WTC11 (cell line): ENCODE measurements at regions not wholly inside any gene's neighbourhood (a gene's known extent, or its start where the extent isn't known, plus 50 kb on each side); places are given as distances from the start of the nearest gene placed in this dataset.

ENCODE experiments used
- ATAC-seq: fragments of 200-7000 bp; cut with Tn5 transposase; 2 replicates; pipeline ENCODE4 v1.10.0; 2021; ENCODE audit warnings: mild to moderate bottlenecking, moderate library complexity
- CTCF ChIA-PET: fragments of 300-600 bp; sonication (Branson Sonifier 250); formaldehyde crosslinking; loops from one replicate; lab custom pipeline; 2021; ENCODE audit warnings: antibody characterized with exemption; lab: Charles Lee
- POLR2A ChIA-PET: fragments of 350-600 bp; sonication (Branson Sonifier 250); formaldehyde crosslinking; loops from one replicate; lab custom pipeline; 2021; ENCODE audit warnings: antibody characterized with exemption; lab: Charles Lee
- DNase-seq: peaks from one replicate; pipeline ENCODE4 v3.0.0; 2021; ENCODE audit warnings: low spot score
- H3K27ac Mint-ChIP-seq: 2 replicates; pipeline ENCODE4 v1.8.0; 2021; ENCODE audit warnings: mixed read lengths
- H3K27me3 Mint-ChIP-seq: 2 replicates; pipeline ENCODE4 v1.8.0; 2021; ENCODE audit warnings: low read depth, mild to moderate bottlenecking, moderate library complexity, mixed read lengths
- H3K36me3 Mint-ChIP-seq: 2 replicates; pipeline ENCODE4 v1.8.0; 2021; ENCODE audit warnings: mixed read lengths
- H3K4me1 Mint-ChIP-seq: 2 replicates; pipeline ENCODE4 v1.8.0; 2022; ENCODE audit warnings: mixed read lengths
- H3K4me3 Mint-ChIP-seq: 2 replicates; pipeline ENCODE4 v1.8.0; 2021; ENCODE audit warnings: mild to moderate bottlenecking, moderate library complexity, mixed read lengths
- H3K9me3 Mint-ChIP-seq: 2 replicates; pipeline ENCODE4 v1.8.0; 2021; ENCODE audit warnings: mixed read lengths
- ATF1 ChIP-seq: sonication (generic); formaldehyde crosslinking; IDR thresholded peaks from 2 replicates; pipeline ENCODE4 v1.8.1; 2023; ENCODE audit warnings: mild to moderate bottlenecking, moderate library complexity, missing genetic modification reagents
- CREM ChIP-seq: sonication (generic); formaldehyde crosslinking; IDR thresholded peaks from 2 replicates; pipeline ENCODE4 v1.8.1; 2022; ENCODE audit warnings: mild to moderate bottlenecking, missing genetic modification reagents, moderate library complexity
- E2F4 ChIP-seq: sonication (generic); formaldehyde crosslinking; IDR thresholded peaks from 2 replicates; pipeline ENCODE4 v1.8.1; 2022; ENCODE audit warnings: low read depth, mild to moderate bottlenecking, moderate library complexity, missing genetic modification reagents, borderline replicate concordance
- E2F5 ChIP-seq: sonication (generic); formaldehyde crosslinking; IDR thresholded peaks from 2 replicates; pipeline ENCODE4 v1.8.1; 2022; ENCODE audit warnings: mild to moderate bottlenecking, moderate library complexity, missing genetic modification reagents
- ELF4 ChIP-seq: sonication (generic); formaldehyde crosslinking; IDR thresholded peaks from 2 replicates; pipeline ENCODE4 v1.8.1; 2022; ENCODE audit warnings: low read depth, mild to moderate bottlenecking, moderate library complexity, missing genetic modification reagents
- ESRRA ChIP-seq: sonication (generic); formaldehyde crosslinking; IDR thresholded peaks from 2 replicates; pipeline ENCODE4 v1.8.1; 2022; ENCODE audit warnings: mild to moderate bottlenecking, missing genetic modification reagents, borderline replicate concordance
- IRF1 ChIP-seq: sonication (generic); formaldehyde crosslinking; IDR thresholded peaks from 2 replicates; pipeline ENCODE4 v1.8.0; 2023; ENCODE audit warnings: missing genetic modification reagents
- JAZF1 ChIP-seq: fragments of 250-450 bp; sonication (Bioruptor Pico); IDR thresholded peaks from 2 replicates; pipeline ENCODE4 v1.9.0; 2021; ENCODE audit warnings: moderate library complexity, mild to moderate bottlenecking, inconsistent platforms
- KAT7 ChIP-seq: sonication (generic); formaldehyde crosslinking; IDR thresholded peaks from 2 replicates; pipeline ENCODE4 v1.8.1; 2023; ENCODE audit warnings: missing genetic modification reagents, mild to moderate bottlenecking, borderline replicate concordance
- NFATC4 ChIP-seq: fragments of 250-450 bp; sonication (Bioruptor Pico); IDR thresholded peaks from 2 replicates; pipeline ENCODE4 v1.9.0; 2021; ENCODE audit warnings: mild to moderate bottlenecking
- NFYB ChIP-seq: sonication (generic); formaldehyde crosslinking; conservative IDR thresholded peaks from 2 replicates; pipeline ENCODE4 v1.8.0; 2022; ENCODE audit warnings: low read depth, missing genetic modification reagents
- NR1H2 ChIP-seq: sonication (generic); formaldehyde crosslinking; IDR thresholded peaks from 2 replicates; pipeline ENCODE4 v1.9.0; 2021; ENCODE audit warnings: mild to moderate bottlenecking, moderate library complexity, missing genetic modification reagents
- PRDM15 ChIP-seq: sonication (generic); formaldehyde crosslinking; IDR thresholded peaks from 2 replicates; pipeline ENCODE4 v1.8.0; 2022; ENCODE audit warnings: missing genetic modification reagents
- SP1 ChIP-seq: sonication (generic); formaldehyde crosslinking; conservative IDR thresholded peaks from 2 replicates; pipeline ENCODE4 v1.8.1; 2022; ENCODE audit warnings: missing genetic modification reagents
- ZNF396 ChIP-seq: fragments of 250-450 bp; sonication (Bioruptor Pico); IDR thresholded peaks from 2 replicates; pipeline ENCODE4 v1.8.0; 2021; ENCODE audit warnings: mild to moderate bottlenecking, moderate library complexity, borderline replicate concordance
- ZNF532 ChIP-seq: fragments of 250-450 bp; sonication (Bioruptor Pico); IDR thresholded peaks from 2 replicates; pipeline ENCODE4 v1.9.0; 2021; ENCODE audit warnings: mild to moderate bottlenecking, borderline replicate concordance
- ZNF671 ChIP-seq: fragments of 250-450 bp; sonication (Bioruptor Pico); IDR thresholded peaks from 2 replicates; pipeline ENCODE4 v1.8.0; 2021; ENCODE audit warnings: mild to moderate bottlenecking

GRCh38 chr3:72259755-72260587 is 475.0 kb upstream of the PROK2 start:
- no peaks in the 10 kb centered on the region for H3K9me3 Mint-ChIP-seq
- H3K36me3 Mint-ChIP-seq: no peaks in the 10 kb centered on the region
- TF ChIP-seq NR1H2 (CRISPR knock-in tag) (no peak), NFYB (CRISPR knock-in tag) (no peak), E2F4 (CRISPR knock-in tag) (no peak), E2F5 (CRISPR knock-in tag) (no peak)
- H3K27me3 Mint-ChIP-seq: no peaks in the 10 kb centered on the region; the same call in 1 of the 2 replicates
- H3K4me1 Mint-ChIP-seq: peaks cover 29% of the 10 kb centered on the region
- DNase-seq: no peak
- CTCF ChIA-PET: interaction anchor here (0.7 kb wide), 1 partner anchor 385 kb away, joined by 3 read pairs; no protein-coding TSS in a partner anchor
- no peak overlapping the region for H3K4me3 Mint-ChIP-seq
- POLR2A ChIA-PET: no interaction called here
- no peak for ATAC-seq
- H3K27ac Mint-ChIP-seq: no peak overlapping the region

- Mint-ChIP-seq H3K4me1 (peaks cover 25% of the 10 kb centered on the region), H3K27ac (0 out of 2 replicates have a peak overlapping the region, but pooled peaks have one; percentile 21), H3K4me3 (no peak overlapping the region), H3K27me3 (no peaks in the 10 kb centered on the region; the same call in 1 of the 2 replicates), H3K9me3 (no peaks in the 10 kb centered on the region), H3K36me3 (no peaks in the 10 kb centered on the region)
- DNase-seq (no peak), ATAC-seq (peak; percentile 24)
- TF ChIP-seq SP1 (CRISPR knock-in tag) (no peak), JAZF1 (no peak), ZNF396 (CRISPR knock-in tag) (no peak), ESRRA (CRISPR knock-in tag) (no peak), ZNF671 (CRISPR knock-in tag) (no peak), KAT7 (CRISPR knock-in tag) (no peak), ELF4 (no peak), PRDM15 (CRISPR knock-in tag) (no peak), NFATC4 (CRISPR knock-in tag) (no peak)
- ChIA-PET POLR2A (no interaction called here), CTCF (interaction anchor here (0.6 to 1.9 kb wide), 2 partner anchors 49 to 328 kb away, joined by 3 to 6 read pairs; no protein-coding TSS in a partner anchor)
Observed at GRCh38 chr3:72258361-72259141, 473.6 kb upstream of the PROK2 start.

- no peak for ATAC-seq
- ChIA-PET POLR2A (interaction anchor here (0.5 kb wide), 1 partner anchor 60 kb away, joined by 4 read pairs; no protein-coding TSS in a partner anchor), CTCF (interaction anchor here (0.5 to 1.9 kb wide), 4 partner anchors 8 to 490 kb away, joined by 3 to 6 read pairs (median 4); no protein-coding TSS in a partner anchor)
- H3K36me3 Mint-ChIP-seq: no peaks in the 10 kb centered on the region; the same call in 1 of the 2 replicates
- H3K4me1 Mint-ChIP-seq: peaks cover 25% of the 10 kb centered on the region
- H3K4me3 Mint-ChIP-seq: no peak overlapping the region
- no peak for DNase-seq
- H3K27me3 Mint-ChIP-seq: no peaks in the 10 kb centered on the region; the same call in 1 of the 2 replicates
- TF ChIP-seq ATF1 (CRISPR knock-in tag) (no peak), IRF1 (CRISPR knock-in tag) (no peak), ZNF532 (CRISPR knock-in tag) (no peak), CREM (no peak)
- H3K9me3 Mint-ChIP-seq: peaks cover 5% of the 10 kb centered on the region
- no peak overlapping the region for H3K27ac Mint-ChIP-seq
Observed at GRCh38 chr3:72257738-72258137, 472.8 kb upstream of the PROK2 start.
